ENCODE measurements at regions not wholly inside any gene's neighbourhood (a gene's known extent, or its start where the extent isn't known, plus 50 kb on each side); places are given as distances from the start of the nearest gene placed in this dataset.

GRCh38 chr13:48819376-48819775, 156.3 kb upstream of the FNDC3A start:
- no peak for TF ChIP-seq RFXAP (CRISPR knock-in tag; IDR thresholded peaks at IDR 0.05; ENCODE audit: borderline replicate concordance)
- TF ChIP-seq FOXM1 (CRISPR knock-in tag; IDR thresholded peaks at IDR 0.05), result no peak
- TF ChIP-seq BRD4 (CRISPR knock-in tag; IDR thresholded peaks at IDR 0.05), result no peak
- no peak for TF ChIP-seq RNF2 (conservative IDR thresholded peaks at IDR 0.05; ENCODE audit: low read depth)
- no peak for TF ChIP-seq MAFG (CRISPR knock-in tag; IDR thresholded peaks at IDR 0.05)
- TF ChIP-seq ZNF564 (CRISPR knock-in tag; IDR thresholded peaks at IDR 0.05), result no peak
- TF ChIP-seq ZNF629 (CRISPR knock-in tag; conservative IDR thresholded peaks at IDR 0.05), result no peak
- no peak for TF ChIP-seq AGO1 (IDR thresholded peaks at IDR 0.05; ENCODE audit: low read depth, low read length, poor library complexity, severe bottlenecking)
- TF ChIP-seq ZNF530 (CRISPR knock-in tag; IDR thresholded peaks at IDR 0.05; ENCODE audit: low read depth), result no peak
- no peak for TF ChIP-seq LCORL (IDR thresholded peaks at IDR 0.05)
- no peak for TF ChIP-seq LCORL (CRISPR knock-in tag; IDR thresholded peaks at IDR 0.05)
- TF ChIP-seq FOXK1 (CRISPR knock-in tag; IDR thresholded peaks at IDR 0.05; ENCODE audit: borderline replicate concordance, low read depth), result no peak
- no peak for TF ChIP-seq SOX13 (IDR thresholded peaks at IDR 0.05)
- TF ChIP-seq SOX13 (CRISPR knock-in tag; conservative IDR thresholded peaks at IDR 0.05 in 1 of 2, IDR thresholded peaks at IDR 0.05 in 1 of 2), result no peak
- no peak for TF ChIP-seq ZNF567 (CRISPR knock-in tag; IDR thresholded peaks at IDR 0.05; ENCODE audit: borderline replicate concordance)
- TF ChIP-seq ZNF367 (CRISPR knock-in tag; IDR thresholded peaks at IDR 0.05; ENCODE audit: borderline replicate concordance), result no peak
- TF ChIP-seq PAXIP1 (CRISPR knock-in tag; conservative IDR thresholded peaks at IDR 0.05), result no peak
- ChIA-PET POLR2A (no interaction called here), CTCF (ENCODE audit: low intra/inter-chr PET ratio, low total read pairs) (no interaction called here)
- Histone ChIP-seq H4K20me1 (ENCODE audit: insufficient read depth, low read length) (no peaks in the 10 kb centered on the region), H3K9ac (ENCODE audit: insufficient read depth, low read depth, low read length) (no peak overlapping the region), H3K36me3 (replicated peaks in 1 of 2; ENCODE audit: control insufficient read depth in 1 of 2, insufficient read depth in 2 of 2, low read length in 2 of 2) (no peaks in the 10 kb centered on the region), H3K79me2 (ENCODE audit: insufficient read depth, low read length) (no peaks in the 10 kb centered on the region), H3K4me3 (replicated peaks in 1 of 3; ENCODE audit: insufficient read depth in 1 of 3, low read depth in 2 of 3, low read length in 3 of 3) (no peak overlapping the region), H3K27ac (ENCODE audit: extremely low read length, insufficient read depth, low read length) (no peak overlapping the region), H3K9me3 (ENCODE audit: low read length) (no peaks in the 10 kb centered on the region), H2AFZ (ENCODE audit: low read length) (no peak overlapping the region), H3K4me2 (ENCODE audit: low read depth, low read length) (no peak overlapping the region), H3K4me1 (ENCODE audit: insufficient read depth, low read length) (peaks cover 10% of the 10 kb centered on the region; the same call in 1 of the 2 replicates), H3K27me3 (ENCODE audit: control insufficient read depth in 1 of 2, insufficient read depth in 2 of 2, low read length in 2 of 2) (no peaks in the 10 kb centered on the region)
- DNase-seq (ENCODE audit: low spot score) (no peak), ATAC-seq (no peak), FAIRE-seq (no peak)
- BruUV-seq (replicated peaks), result no TSS peak
- in situ Hi-C loops (cut with HindIII; ENCODE audit: extremely low pct_ligation_motif_present, low pct_unique_long_range_greater_than_20kb) (no loop called here), intact Hi-C loops (cut with micrococcal nuclease; ENCODE audit: unreplicated experiment) (no loop called here)
- WGBS (ENCODE audit: low lambda C conversion rate), result 7% methylated on average over 3 of the region's 3 CpGs

Data from HepG2 (cell line).